ENCODE measurements at regions not wholly inside any gene's neighbourhood (a gene's known extent, or its start where the extent isn't known, plus 50 kb on each side); places are given as distances from the start of the nearest gene placed in this dataset.

GRCh38 chr9:91141407-91141965 is 220.2 kb downstream of the AUH start:
- peak in 1 of 2 experiments; percentile 47 for DNase-seq

GRCh38 chr9:91143162-91143561 is 218.6 kb downstream of the AUH start:
- DNase-seq = no peak

- no peak for DNase-seq
These were observed 218.1 kb downstream of the AUH start for GRCh38 chr9:91143642-91144041.

GRCh38 chr9:91144769-91145168 is 216.9 kb downstream of the AUH start:
- DNase-seq = no peak

GRCh38 chr9:91145496-91145895 is 216.2 kb downstream of the AUH start:
- DNase-seq = no peak

GRCh38 chr9:91146391-91147019 is 215.2 kb downstream of the AUH start:
- DNase-seq = no peak

- no peak for DNase-seq
These were observed 214.5 kb downstream of the AUH start for GRCh38 chr9:91147079-91147708.

- DNase-seq = no peak
These were observed 213.4 kb downstream of the AUH start for GRCh38 chr9:91148306-91148705.

GRCh38 chr9:91150273-91150997 is 211.3 kb downstream of the AUH start:
- DNase-seq = no peak

GRCh38 chr9:91150998-91151717 is 210.6 kb downstream of the AUH start:
- DNase-seq = no peak

- DNase-seq = no peak
These were observed 210.0 kb downstream of the AUH start for GRCh38 chr9:91151718-91152095.

GRCh38 chr9:91154686-91155085 is 207.0 kb downstream of the AUH start:
- DNase-seq = no peak

GRCh38 chr9:91155181-91155580 is 206.5 kb downstream of the AUH start:
- no peak for DNase-seq

- DNase-seq = no peak
These were observed 205.9 kb downstream of the AUH start for GRCh38 chr9:91155746-91156376.

- no peak for DNase-seq
These were observed 205.1 kb downstream of the AUH start for GRCh38 chr9:91156451-91157234.

- no peak for DNase-seq
These were observed 203.8 kb downstream of the AUH start for GRCh38 chr9:91157883-91158282.

- no peak for DNase-seq
These were observed 203.4 kb downstream of the AUH start for GRCh38 chr9:91158286-91158685.

- no peak for DNase-seq
These were observed 202.8 kb downstream of the AUH start for GRCh38 chr9:91158946-91159345.

GRCh38 chr9:91159664-91160121 is 202.0 kb downstream of the AUH start:
- DNase-seq = no peak

GRCh38 chr9:91160181-91160580 is 201.5 kb downstream of the AUH start:
- DNase-seq = no peak

GRCh38 chr9:91160599-91161464 is 200.9 kb downstream of the AUH start:
- no peak for DNase-seq

Data from cerebellar nuclear complex (tissue), 1 donor.